B cell (primary cell): ENCODE measurements at regions not wholly inside any gene's neighbourhood (a gene's known extent, or its start where the extent isn't known, plus 50 kb on each side); places are given as distances from the start of the nearest gene placed in this dataset.

Experiments used
- ATAC-seq: fragments of 200-7000 bp; cut with Tn5 transposase; one replicate; pipeline ENCODE4 v1.10.0; 2021; ENCODE audit warnings: low read depth, mild to moderate bottlenecking, moderate number of reproducible peaks, moderate library complexity
- CTCF ChIA-PET: fragments of 350-600 bp; sonication (Branson Sonifier 250); formaldehyde crosslinking; loops from one replicate; lab custom pipeline; 2021; ENCODE audit warnings: antibody characterized with exemption, inconsistent platforms; lab: Charles Lee
- POLR2A ChIA-PET: fragments of 350-600 bp; sonication (Branson Sonifier 250); formaldehyde crosslinking; loops from one replicate; lab custom pipeline; 2021; ENCODE audit warnings: antibody characterized with exemption; lab: Charles Lee
- DNase-seq: peaks from one replicate; pipeline ENCODE4 v3.0.0; 2013
- H2AFZ ChIP-seq: 2 replicates; pipeline ENCODE4 v1.6.1; 2012; ENCODE audit warnings: mild to moderate bottlenecking, low read depth, low read length; ENCODE audit not compliant: insufficient read depth, poor library complexity, severe bottlenecking
- H3K27ac ChIP-seq, 2 donors: 1 replicate in 1 of 2; 2 replicates in 1 of 2; pipeline ENCODE4 v1.5.1; 2012 to 2013; ENCODE audit warnings: low read length in 2 of 2, mild to moderate bottlenecking in 2 of 2, moderate library complexity in 1 of 2
- H3K27me3 ChIP-seq, 4 experiments: fragments of 200-600 bp in 1 of 4; sonication (generic) in 1 of 4; replicated peaks in 1 of 4; 1 replicate in 2 of 4; 2 replicates in 2 of 4; pipeline versions ENCODE4 v1.6.1 to v1.7.0; 2013 to 2016; ENCODE audit warnings: low read length in 3 of 4, mild to moderate bottlenecking in 2 of 4, mixed read lengths in 1 of 4, moderate library complexity in 1 of 4; ENCODE audit not compliant: insufficient read depth in 4 of 4, control insufficient read depth in 3 of 4; ENCODE audit errors: control extremely low read depth in 1 of 4
- H3K36me3 ChIP-seq, 2 experiments: replicated peaks in 1 of 2; 1 replicate in 1 of 2; 2 replicates in 1 of 2; pipeline versions ENCODE4 v1.6.1 to v1.7.1; 2013; ENCODE audit warnings: low read length in 1 of 2; ENCODE audit not compliant: insufficient read depth in 2 of 2, control insufficient read depth in 1 of 2; ENCODE audit errors: control extremely low read depth in 1 of 2, extremely low read depth in 1 of 2
- H3K4me1 ChIP-seq, 2 donors: fragments of 200-600 bp in 1 of 2; sonication (generic) in 1 of 2; 1 replicate in 1 of 2; 2 replicates in 1 of 2; pipeline versions ENCODE4 v1.5.1 to v1.6.1; 2013 to 2017; ENCODE audit warnings: low read length in 2 of 2; ENCODE audit not compliant: control insufficient read depth in 2 of 2, insufficient read depth in 2 of 2
- H3K4me2 ChIP-seq: replicated peaks from 2 replicates; pipeline ENCODE3; 2012; ENCODE audit warnings: mild to moderate bottlenecking, low read depth, low read length; ENCODE audit not compliant: poor library complexity, severe bottlenecking
- H3K4me3 ChIP-seq, 5 experiments: fragments of 200-600 bp in 1 of 5; sonication (generic) in 1 of 5; 1 replicate in 3 of 5; 2 replicates in 2 of 5; pipeline versions ENCODE4 v1.5.1 to v1.7.0; 2011 to 2016; ENCODE audit warnings: low read length in 4 of 5, mild to moderate bottlenecking in 4 of 5, low read depth in 2 of 5, control low read depth in 1 of 5, moderate library complexity in 1 of 5; ENCODE audit not compliant: insufficient read depth in 1 of 5; ENCODE audit errors: control extremely low read depth in 1 of 5, extremely low read depth in 1 of 5
- H3K79me2 ChIP-seq: fragments of 200-600 bp; sonication (generic); one replicate; pipeline ENCODE4 v1.6.0; 2016; ENCODE audit warnings: low read length; ENCODE audit not compliant: control insufficient read depth, insufficient read depth
- H3K9ac ChIP-seq: fragments of 200-600 bp; sonication (generic); 2 replicates; pipeline ENCODE4 v1.6.1; 2017; ENCODE audit warnings: mild to moderate bottlenecking, low read length, moderate library complexity
- H3K9me3 ChIP-seq, 3 donors: one replicate each; pipeline versions ENCODE4 v1.6.1 to v1.7.1; 2013; ENCODE audit warnings: low read length in 2 of 3; ENCODE audit not compliant: control insufficient read depth in 2 of 3, insufficient read depth in 1 of 3; ENCODE audit errors: control extremely low read depth in 1 of 3
- H4K20me1 ChIP-seq: 2 replicates; pipeline ENCODE4 v1.6.0; 2012; ENCODE audit warnings: mild to moderate bottlenecking, low read length; ENCODE audit not compliant: insufficient read depth, control insufficient read depth, poor library complexity, severe bottlenecking
- H3K27ac Mint-ChIP-seq: one replicate; pipeline ENCODE4 v1.8.0; 2021; ENCODE audit warnings: mixed read lengths
- H3K27me3 Mint-ChIP-seq: one replicate; pipeline ENCODE4 v1.8.0; 2021; ENCODE audit warnings: mixed read lengths
- H3K4me1 Mint-ChIP-seq: one replicate; pipeline ENCODE4 v1.8.0; 2021; ENCODE audit warnings: mixed read lengths
- H3K4me3 Mint-ChIP-seq: one replicate; pipeline ENCODE4 v1.8.0; 2021; ENCODE audit warnings: mixed read lengths
- H3K9me3 Mint-ChIP-seq: one replicate; pipeline ENCODE4 v1.8.0; 2022; ENCODE audit warnings: mixed read lengths; ENCODE audit not compliant: insufficient read depth
- CTCF ChIP-seq: fragments of 200-600 bp; IDR thresholded peaks from one replicate; pipeline ENCODE4 v1.8.0; 2022; ENCODE audit warnings: antibody characterized with exemption, mild to moderate bottlenecking
- EZH2 ChIP-seq: IDR thresholded peaks from 2 replicates; pipeline ENCODE4 v1.6.1; 2012; ENCODE audit warnings: borderline replicate concordance, low read depth, mild to moderate bottlenecking, moderate library complexity, low read length; ENCODE audit not compliant: insufficient read depth, poor library complexity, severe bottlenecking
- WGBS: methylation state at CpG from one replicate; pipeline ENCODE4 v1.1.5; 2013; ENCODE audit warnings: missing lambda C conversion rate; ENCODE audit not compliant: insufficient coverage; 5-methylcytosine and 5-hydroxymethylcytosine counted together
- intact Hi-C: fragments of 100-400 bp; cut with micrococcal nuclease; formaldehyde crosslinking; loops from one replicate; pipeline ENCODE4 v1.10.0; 2022

- no peak overlapping the region for H3K4me3 ChIP-seq
- Mint-ChIP-seq H3K27ac (no peak overlapping the region), H3K27me3 (peaks cover 13% of the 10 kb centered on the region), H3K4me1 (no peaks in the 10 kb centered on the region), H3K9me3 (no peaks in the 10 kb centered on the region), H3K4me3 (no peak overlapping the region)
- TF ChIP-seq EZH2: no peak
- no peak overlapping the region for H3K9ac ChIP-seq
- DNase-seq (no peak), ATAC-seq (no peak)
- peaks cover 0 to 6% (median 0%) of the 10 kb centered on the region in 3 donors for H3K9me3 ChIP-seq
- H3K36me3 ChIP-seq: no peaks in the 10 kb centered on the region
- intact Hi-C loops: no loop called here
- no peaks in the 10 kb centered on the region for H3K4me1 ChIP-seq
- no peaks in the 10 kb centered on the region for H3K79me2 ChIP-seq
- ChIA-PET POLR2A (no interaction called here), CTCF (no interaction called here)
- no peak overlapping the region for H3K27ac ChIP-seq
- no peaks in the 10 kb centered on the region for H4K20me1 ChIP-seq
- no peak overlapping the region for H3K4me2 ChIP-seq
- no peaks in the 10 kb centered on the region for H3K27me3 ChIP-seq
- no peak overlapping the region for H2AFZ ChIP-seq
- 60% methylated on average over 1 of the region's 11 CpGs for WGBS
Observed at GRCh38 chr11:112719736-112720525, 241.3 kb upstream of the NCAM1 start.

DNA sequence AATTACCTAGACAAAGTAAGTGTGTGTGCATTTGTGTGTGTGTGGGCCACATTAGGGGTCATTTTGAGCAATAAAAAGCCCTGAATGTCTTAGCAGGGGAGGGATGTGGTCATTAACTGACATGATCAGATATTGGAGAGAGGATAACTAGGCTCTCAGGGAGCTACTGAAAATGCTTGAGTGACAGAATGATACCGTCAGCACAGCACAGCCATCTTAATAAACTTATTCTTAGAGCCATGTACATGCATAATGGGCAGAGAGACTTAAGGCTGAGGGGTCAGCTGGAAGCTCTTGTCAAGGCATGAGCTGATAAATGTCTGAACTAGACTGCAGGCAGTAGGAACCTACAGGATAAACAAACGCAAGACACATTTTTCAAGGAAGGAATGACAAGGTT, 239.1 kb upstream of the NCAM1 start:
- H3K79me2 ChIP-seq: no peaks in the 10 kb centered on the region
- H3K27ac ChIP-seq: no peak overlapping the region
- H3K36me3 ChIP-seq: no peaks in the 10 kb centered on the region
- intact Hi-C loops: no loop called here
- no peak overlapping the region for H3K27ac Mint-ChIP-seq
- H3K9me3 Mint-ChIP-seq: no peaks in the 10 kb centered on the region
- H3K4me3 Mint-ChIP-seq: no peak overlapping the region
- no peaks in the 10 kb centered on the region for H3K4me1 Mint-ChIP-seq
- H3K9me3 ChIP-seq: peaks cover 0 to 10% (median 0%) of the 10 kb centered on the region in 3 donors
- DNase-seq (no peak), ATAC-seq (no peak)
- H3K9ac ChIP-seq: no peak overlapping the region
- no peaks in the 10 kb centered on the region for H4K20me1 ChIP-seq
- no peaks in the 10 kb centered on the region for H3K4me1 ChIP-seq
- POLR2A ChIA-PET: no interaction called here
- CTCF ChIA-PET: no interaction called here
- peaks cover 13% of the 10 kb centered on the region for H3K27me3 Mint-ChIP-seq
- 71% methylated on average over 1 of the region's 2 CpGs for WGBS
- H3K27me3 ChIP-seq: no peaks in the 10 kb centered on the region
- TF ChIP-seq CTCF (no peak), EZH2 (no peak)
- no peak overlapping the region for H3K4me2 ChIP-seq
- no peak overlapping the region for H3K4me3 ChIP-seq
- H2AFZ ChIP-seq: no peak overlapping the region
